Activated CD4-positive, CD25-positive, alpha-beta regulatory T cell treated with anti-CD3 and anti-CD28 coated beads, Interleukin-2, amount 50 U/mL, for 16 hours (primary cell): ENCODE measurements at regions not wholly inside any gene's neighbourhood (a gene's known extent, or its start where the extent isn't known, plus 50 kb on each side); places are given as distances from the start of the nearest gene placed in this dataset.
"Not testable (repeated sequence)": the region's sequence is repeated elsewhere in the genome, so short reads cannot be mapped to it uniquely, and the experiment has no call there.

ENCODE experiments used
- DNase-seq: peaks from one replicate; pipeline ENCODE4 v3.0.0-alpha.2; 2020; ENCODE audit warnings: low read depth, low spot score

DNA sequence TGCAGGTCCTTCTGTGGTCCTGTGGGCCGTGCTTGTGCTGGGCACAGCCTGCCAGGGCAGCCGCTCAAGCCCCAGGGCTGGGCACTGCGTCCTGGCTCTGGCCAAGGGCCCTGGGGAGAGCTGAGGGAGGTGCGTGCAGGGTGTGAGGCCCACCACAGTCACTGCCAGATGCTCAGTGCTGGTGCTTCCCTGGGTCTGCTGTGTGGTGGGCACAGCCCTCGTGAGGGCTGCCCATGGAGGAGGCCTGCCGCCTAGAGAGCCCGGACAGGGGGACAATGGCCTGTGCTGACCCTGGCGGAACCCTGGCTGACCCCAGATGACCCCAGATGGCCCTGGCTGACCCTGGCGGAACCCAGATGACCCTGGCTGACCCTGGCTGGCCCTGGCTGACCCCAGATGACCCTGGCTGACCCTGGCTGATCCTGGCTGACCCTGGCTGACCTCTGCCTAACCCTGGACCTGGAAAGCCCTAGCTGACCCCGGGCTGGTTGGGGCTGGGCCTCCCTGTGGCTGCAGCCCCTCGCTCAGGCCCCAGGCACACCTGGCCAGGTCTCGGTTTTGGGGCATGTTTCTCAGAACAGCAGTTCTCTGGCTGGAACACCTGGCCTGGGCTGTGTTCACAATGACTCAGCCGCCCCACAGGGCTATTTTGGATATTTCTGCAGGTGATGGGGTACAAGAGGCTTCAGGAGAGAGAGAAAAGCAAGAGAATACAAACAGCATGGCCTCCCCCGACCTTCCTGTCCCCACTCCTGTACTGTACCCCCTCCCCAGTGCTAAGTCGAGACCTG, 55.4 kb downstream of the TMEM121 start:
- no peak for DNase-seq

DNA sequence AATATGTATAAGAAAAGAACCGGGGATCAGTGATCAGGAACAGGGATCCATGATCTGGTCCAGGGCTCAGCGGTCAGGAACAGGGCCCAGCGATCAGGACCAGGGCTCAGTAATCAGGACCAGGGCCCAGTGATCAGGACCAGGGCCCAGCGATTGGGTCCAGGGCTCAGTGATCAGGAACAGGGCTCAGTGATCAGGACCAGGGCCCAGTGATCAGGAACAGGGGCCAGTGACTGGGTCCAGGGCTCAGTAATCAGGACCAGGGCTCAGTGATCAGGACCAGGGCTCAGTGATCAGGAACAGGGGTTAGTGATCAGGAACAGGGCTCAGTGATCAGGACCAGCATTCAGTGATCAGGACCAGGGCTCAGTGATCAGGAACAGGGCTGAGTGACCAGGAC, 56.3 kb downstream of the TMEM121 start:
- DNase-seq, result no peak

DNA sequence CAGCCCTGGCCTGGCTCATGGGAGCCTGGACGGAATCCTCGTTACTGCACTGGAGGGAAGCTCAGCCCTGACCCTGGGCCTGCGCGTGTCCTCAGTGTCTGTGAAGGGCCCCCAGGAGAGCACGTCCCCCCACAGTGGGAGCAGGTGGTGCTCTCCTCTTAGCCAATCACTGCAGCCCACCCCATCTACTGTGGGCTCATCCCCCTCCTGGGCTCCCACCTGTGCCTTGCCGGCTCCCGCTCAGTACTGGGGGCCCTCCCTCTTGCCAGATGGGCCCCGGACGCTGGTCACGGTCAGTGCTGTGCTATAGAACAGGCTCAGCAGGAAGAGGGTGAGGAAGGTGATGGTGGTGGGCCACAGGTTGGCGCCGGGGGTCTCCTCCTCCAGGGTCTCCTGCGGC, 57.5 kb downstream of the TMEM121 start:
- DNase-seq, result not testable (repeated sequence)

DNA sequence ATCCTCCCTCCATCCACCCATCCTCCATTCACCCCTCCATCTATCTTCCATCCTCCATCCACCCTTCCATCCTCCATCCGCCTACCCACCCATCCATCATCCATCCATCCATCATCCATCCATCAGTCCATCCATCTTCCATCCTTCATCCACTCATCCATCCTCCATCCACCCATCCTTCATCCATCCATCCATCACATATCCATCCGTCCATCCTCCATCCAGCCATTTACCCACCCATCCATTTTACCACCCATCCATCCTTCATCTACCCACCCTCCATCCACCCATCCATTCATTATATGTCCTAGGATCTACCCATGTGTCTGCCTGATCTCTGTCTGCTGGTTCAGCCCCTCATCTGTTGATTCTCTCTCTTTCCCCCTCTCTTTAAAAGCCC, 58.9 kb downstream of the TMEM121 start:
- DNase-seq, result not testable (repeated sequence)

DNA sequence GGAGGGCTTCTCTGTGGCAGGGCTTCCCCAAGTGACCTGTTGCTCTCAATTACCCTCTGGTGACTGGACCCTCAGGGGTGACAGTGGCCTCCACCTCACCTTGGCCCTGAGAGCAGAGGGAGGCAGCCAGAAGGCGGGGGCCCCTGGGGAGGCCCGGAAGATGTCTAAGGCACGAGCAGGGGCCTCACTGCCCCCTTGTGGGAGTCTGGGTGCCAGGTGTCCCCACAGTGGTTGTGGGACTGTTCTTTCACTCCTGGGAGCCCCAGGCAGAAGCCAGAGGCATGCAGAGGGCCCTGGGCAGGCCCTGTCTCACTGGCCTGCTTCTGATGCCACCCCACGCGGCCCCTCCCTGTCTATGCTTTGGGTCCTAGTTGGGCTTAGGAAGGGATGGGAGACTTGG, 59.3 kb downstream of the TMEM121 start:
- DNase-seq, result not testable (repeated sequence)

DNA sequence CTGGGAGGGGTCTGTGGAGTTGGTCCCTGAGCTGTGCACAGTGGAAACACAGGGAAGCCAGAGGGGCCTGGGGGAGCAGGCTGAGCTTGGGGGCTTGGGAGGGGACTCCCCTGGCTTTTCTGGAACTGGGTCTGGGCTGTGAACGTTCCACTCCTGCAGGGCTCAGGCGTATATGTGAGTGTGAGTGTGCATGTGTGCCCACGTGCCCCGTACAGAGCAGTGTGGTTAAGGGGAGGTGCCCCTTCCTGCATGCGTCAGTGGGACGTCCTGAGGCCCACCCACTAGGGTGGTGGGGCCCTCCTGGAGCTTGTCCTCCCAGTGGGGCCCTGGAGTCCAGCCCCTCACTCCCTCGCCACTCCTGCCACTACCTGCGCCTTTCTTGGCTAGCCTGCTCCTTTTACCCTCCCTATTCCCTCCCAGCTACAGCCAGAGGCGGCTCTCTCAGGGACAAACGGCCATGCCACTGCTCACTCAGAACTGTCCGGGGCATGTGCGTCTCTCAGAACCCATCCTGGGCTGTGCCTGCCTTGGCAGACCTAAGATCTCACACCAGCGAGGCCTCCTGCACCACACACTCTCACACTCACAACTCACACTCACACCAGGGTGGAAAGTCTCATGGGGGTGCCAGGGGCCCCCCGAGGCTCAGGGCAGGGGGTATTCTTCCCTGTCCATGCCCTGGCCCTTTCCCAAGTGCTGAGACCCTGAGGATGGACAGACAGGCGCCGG, 59.9 kb downstream of the TMEM121 start:
- not testable (repeated sequence) for DNase-seq

DNA sequence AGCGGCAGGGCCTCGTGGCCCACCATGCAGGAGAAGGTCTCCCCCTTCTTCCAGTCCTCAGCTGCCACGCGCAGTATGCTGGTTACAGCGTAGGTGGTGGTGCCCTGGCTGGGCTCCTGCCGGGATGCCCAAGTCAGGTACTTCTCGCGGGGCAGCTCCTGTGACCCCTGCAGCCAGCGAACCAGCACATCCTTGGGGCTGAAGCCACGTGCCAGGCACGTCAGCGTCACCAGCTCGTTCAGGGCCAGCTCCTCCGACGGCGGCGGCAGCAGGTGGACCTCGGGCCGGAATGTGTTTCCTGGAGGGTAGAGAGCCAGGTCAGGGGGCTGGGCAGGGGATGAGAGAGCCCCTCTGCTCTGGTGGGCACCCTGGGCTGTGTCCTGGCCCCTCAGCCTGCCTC, 60.7 kb downstream of the TMEM121 start:
- DNase-seq, result not testable (repeated sequence)

DNA sequence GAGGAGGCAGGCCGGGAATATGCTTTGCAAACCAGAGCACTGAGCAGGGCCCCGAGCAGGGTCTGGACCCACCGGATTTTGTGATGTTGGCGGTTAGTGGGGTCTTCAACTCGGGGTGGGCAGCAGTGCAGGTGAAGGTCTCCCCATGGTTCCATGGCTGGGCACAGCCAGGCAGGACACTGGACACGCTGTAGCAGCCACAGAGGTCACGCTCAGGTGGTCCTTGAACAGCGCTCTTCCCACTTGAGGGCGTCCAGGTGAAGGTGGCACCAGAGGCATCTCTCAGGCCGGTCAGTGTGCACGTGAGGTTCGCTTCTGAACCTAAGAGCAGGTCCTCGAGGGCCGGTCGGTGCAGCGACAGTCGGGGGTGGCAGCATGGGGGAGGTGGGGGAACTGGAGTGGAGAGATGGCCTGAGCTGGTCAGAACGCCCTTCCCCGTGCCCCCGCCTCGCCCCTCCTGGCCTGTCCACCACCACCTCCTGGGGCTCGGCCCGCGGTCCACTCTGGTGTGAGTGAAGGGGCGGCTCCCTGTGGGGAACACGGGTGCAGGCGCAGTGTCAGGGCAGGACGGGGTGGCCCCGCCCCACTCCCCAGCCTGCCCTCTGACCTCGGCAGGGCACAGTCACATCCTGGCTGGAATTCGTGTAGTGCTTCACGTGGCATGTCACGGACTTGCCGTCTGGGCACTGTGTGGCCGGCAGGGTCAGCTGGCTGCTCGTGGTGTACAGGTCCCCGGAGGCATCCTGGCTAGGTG, 61.3 kb downstream of the TMEM121 start:
- DNase-seq, result not testable (repeated sequence)

DNA sequence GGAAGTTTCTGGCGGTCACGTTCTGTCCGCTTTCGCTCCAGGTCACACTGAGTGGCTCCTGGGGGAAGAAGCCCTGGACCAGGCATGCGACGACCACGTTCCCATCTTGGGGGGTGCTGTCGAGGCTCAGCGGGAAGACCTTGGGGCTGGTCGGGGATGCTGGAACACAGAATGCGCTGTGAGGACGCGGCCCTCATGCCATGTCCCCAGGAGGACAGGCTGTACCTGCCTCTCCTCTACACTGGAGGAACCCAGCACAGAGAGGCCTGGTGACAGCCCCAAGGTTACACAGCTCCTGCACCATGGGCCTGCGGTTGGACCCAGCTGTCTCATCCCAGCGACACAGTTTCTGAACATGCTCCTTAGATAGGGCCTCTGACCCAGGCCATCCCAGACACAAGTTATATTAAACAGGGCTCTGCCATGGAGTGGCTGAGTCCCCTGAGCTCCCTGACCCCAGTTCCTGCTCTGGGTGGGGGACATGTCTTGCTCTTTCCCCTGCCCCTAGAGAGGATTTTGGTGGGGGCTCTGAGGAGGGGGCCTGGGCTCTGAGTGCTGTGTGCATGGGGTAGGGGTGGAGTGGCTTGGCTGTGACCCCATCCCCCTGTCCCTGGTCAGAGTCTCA, 62.0 kb downstream of the TMEM121 start:
- DNase-seq, result no peak

DNA sequence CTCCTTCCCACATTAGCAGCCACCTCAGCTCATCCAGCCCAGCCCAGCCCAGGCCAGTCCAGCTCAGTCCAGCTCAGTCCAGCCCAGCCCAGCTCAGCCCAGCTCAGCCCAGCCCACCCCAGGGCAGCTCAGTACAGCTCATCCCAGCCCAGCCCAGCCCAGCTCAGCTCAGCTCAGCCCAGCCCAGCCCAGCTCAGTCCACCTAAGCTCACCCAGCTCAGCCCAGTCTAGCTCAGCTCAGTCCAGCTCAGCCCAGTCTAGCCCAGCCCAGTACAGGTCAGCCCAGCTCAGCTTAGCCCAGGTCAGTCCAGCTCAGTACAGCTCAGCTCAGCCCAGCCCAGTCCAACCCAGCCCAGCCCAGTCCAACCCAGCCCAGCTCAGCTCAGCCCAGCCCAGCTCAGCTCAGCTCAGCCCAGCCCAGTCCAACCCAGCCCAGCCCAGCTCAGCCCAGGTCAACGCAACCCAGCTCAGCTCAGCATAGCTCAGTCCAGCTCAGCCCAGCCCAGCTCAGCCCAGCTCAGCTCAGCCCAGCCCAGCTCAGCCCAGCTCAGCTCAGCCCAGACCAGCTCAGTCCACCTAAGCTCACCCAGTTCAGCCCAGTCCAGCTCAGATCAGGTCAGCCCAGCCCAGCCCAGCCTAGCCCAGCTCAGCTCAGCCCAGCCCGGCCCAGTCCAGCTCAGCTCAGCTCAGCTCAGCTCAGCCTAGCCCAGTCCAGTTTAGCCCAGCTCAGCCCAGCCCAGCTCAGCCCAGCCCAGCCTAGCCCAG, 63.0 kb downstream of the TMEM121 start:
- DNase-seq, result no peak

- DNase-seq, result not testable (repeated sequence)
Observed at GRCh38 chr14:105589926-105590185, 63.5 kb downstream of the TMEM121 start.

DNA sequence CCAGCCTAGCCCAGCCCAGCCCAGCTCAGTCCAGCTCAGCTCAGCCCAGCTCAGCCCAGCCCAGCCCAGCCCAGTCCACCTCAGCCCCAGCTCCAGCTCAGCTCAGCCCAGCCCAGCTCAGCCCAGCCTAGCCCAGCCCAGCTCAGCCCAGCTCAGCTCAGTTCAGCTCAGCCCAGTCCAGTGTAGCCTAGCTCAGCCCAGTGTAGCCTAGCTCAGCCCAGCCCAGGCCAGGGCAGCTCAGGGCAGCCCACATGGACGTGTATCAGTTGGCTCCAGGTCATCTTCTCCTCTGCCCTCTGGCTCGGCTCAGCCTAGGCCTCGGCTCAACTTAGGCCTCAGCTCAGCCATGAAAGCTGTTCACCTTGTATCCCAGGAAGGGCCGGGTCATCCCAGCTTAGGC, 64.7 kb downstream of the TMEM121 start:
- DNase-seq, result no peak

DNA sequence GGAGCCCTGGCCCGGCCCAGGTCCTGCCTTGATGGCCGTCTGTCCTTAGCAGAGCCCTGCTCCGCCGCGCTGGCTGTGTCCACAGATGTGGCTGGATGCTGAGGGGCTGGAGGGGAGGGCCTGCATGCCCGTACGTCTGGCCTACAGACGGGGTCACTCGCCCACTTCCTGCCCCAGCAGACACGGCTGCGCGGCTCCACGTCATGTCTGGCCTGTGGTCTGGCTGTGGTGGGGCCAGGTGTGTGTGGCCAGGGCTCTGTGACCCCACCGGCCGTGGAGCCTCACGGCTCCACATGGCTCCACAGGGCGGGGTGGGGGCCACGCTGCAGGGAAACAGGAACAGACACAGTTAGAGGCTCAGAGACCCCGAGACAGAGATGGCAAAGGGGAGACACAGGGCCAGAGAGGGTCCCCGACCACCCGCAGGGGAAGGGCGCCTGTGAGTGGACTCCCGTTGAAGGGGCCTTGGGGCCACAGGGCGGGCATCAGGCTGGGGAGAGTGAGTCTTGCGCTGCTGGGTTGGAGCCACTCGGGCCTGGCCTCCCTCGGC, 65.5 kb downstream of the TMEM121 start:
- DNase-seq, result not testable (repeated sequence)

- not testable (repeated sequence) for DNase-seq
Observed at GRCh38 chr14:105592646-105593045, 66.3 kb downstream of the TMEM121 start.

DNA sequence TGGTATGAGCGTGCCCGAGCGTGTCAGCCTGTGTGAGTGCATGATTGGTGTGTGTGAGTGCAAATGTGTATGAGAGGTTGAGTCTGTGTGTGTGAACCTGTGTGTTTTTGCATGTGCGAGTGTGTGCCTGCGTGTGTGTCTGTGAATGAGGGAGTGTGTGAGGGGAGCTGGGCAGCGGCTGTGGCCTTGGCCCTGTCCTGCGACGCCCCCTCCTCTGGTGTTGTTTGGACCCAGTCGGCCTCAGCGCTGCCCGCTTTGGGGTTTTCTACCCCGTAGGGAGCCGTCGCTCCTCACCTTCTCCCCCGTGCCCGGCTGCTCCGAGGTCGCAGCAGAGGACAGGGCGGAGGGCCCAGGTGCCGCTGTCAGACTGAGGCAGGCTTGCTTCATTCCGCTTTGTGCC, 69.0 kb downstream of the TMEM121 start:
- DNase-seq, result not testable (repeated sequence)

- DNase-seq, result not testable (repeated sequence)
Observed at GRCh38 chr14:105596374-105596773, 70.0 kb downstream of the TMEM121 start.

DNA sequence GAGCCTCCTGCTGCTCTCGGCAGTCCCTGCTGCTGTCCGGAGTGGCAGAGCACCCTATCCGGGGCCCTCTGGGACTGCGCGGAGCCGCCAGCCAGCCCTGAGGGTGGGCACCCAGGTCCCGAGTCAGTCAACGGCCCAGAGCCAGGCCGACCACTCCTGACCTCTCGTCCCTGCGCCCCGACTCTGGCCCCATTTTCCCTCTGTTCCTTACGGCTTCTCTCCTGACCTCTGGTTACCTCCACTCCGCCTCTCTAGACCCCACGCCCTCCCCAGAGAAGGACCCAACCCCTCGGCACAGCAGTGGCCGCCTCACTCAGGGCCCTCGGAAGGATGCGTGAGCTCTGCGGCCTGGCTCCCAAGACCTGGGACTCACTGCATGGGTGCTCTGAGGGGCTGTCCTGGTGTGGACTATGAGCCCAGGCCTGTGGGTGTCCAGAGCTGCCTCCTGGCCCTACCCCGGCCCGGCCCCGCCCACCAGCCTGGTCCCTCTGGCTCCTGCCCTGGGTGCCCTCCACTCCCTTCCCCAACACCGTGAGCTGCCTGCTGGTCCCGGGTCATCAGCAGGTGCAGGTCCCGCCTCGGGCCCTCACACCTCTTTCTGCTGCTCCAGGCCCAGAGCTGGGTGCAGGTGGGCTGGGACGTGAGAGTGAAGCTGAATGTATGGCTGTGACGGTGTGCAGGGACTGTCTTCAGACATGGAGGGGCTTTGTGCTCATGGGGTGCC, 71.8 kb downstream of the TMEM121 start:
- not testable (repeated sequence) for DNase-seq

- not testable (repeated sequence) for DNase-seq
Observed at GRCh38 chr14:105598925-105599586, 72.7 kb downstream of the TMEM121 start.

GRCh38 chr14:105600195-105600938, 74.0 kb downstream of the TMEM121 start:
- DNase-seq, result not testable (repeated sequence)
